B cell (primary cell): ENCODE measurements at regions not wholly inside any gene's neighbourhood (a gene's known extent, or its start where the extent isn't known, plus 50 kb on each side); places are given as distances from the start of the nearest gene placed in this dataset.

ENCODE experiments used
- ATAC-seq: fragments of 200-7000 bp; cut with Tn5 transposase; one replicate; pipeline ENCODE4 v1.10.0; 2021; ENCODE audit warnings: low read depth, mild to moderate bottlenecking, moderate number of reproducible peaks, moderate library complexity
- CTCF ChIA-PET: fragments of 350-600 bp; sonication (Branson Sonifier 250); formaldehyde crosslinking; loops from one replicate; lab custom pipeline; 2021; ENCODE audit warnings: antibody characterized with exemption, inconsistent platforms; lab: Charles Lee
- POLR2A ChIA-PET: fragments of 350-600 bp; sonication (Branson Sonifier 250); formaldehyde crosslinking; loops from one replicate; lab custom pipeline; 2021; ENCODE audit warnings: antibody characterized with exemption; lab: Charles Lee
- DNase-seq: peaks from one replicate; pipeline ENCODE4 v3.0.0; 2013
- H2AFZ ChIP-seq: 2 replicates; pipeline ENCODE4 v1.6.1; 2012; ENCODE audit warnings: mild to moderate bottlenecking, low read depth, low read length; ENCODE audit not compliant: insufficient read depth, poor library complexity, severe bottlenecking
- H3K27ac ChIP-seq, 2 donors: 1 replicate in 1 of 2; 2 replicates in 1 of 2; pipeline ENCODE4 v1.5.1; 2012 to 2013; ENCODE audit warnings: low read length in 2 of 2, mild to moderate bottlenecking in 2 of 2, moderate library complexity in 1 of 2
- H3K27me3 ChIP-seq, 4 experiments: fragments of 200-600 bp in 1 of 4; sonication (generic) in 1 of 4; replicated peaks in 1 of 4; 1 replicate in 2 of 4; 2 replicates in 2 of 4; pipeline versions ENCODE4 v1.6.1 to v1.7.0; 2013 to 2016; ENCODE audit warnings: low read length in 3 of 4, mild to moderate bottlenecking in 2 of 4, mixed read lengths in 1 of 4, moderate library complexity in 1 of 4; ENCODE audit not compliant: insufficient read depth in 4 of 4, control insufficient read depth in 3 of 4; ENCODE audit errors: control extremely low read depth in 1 of 4
- H3K36me3 ChIP-seq, 2 experiments: replicated peaks in 1 of 2; 1 replicate in 1 of 2; 2 replicates in 1 of 2; pipeline versions ENCODE4 v1.6.1 to v1.7.1; 2013; ENCODE audit warnings: low read length in 1 of 2; ENCODE audit not compliant: insufficient read depth in 2 of 2, control insufficient read depth in 1 of 2; ENCODE audit errors: control extremely low read depth in 1 of 2, extremely low read depth in 1 of 2
- H3K4me1 ChIP-seq, 2 donors: fragments of 200-600 bp in 1 of 2; sonication (generic) in 1 of 2; 1 replicate in 1 of 2; 2 replicates in 1 of 2; pipeline versions ENCODE4 v1.5.1 to v1.6.1; 2013 to 2017; ENCODE audit warnings: low read length in 2 of 2; ENCODE audit not compliant: control insufficient read depth in 2 of 2, insufficient read depth in 2 of 2
- H3K4me2 ChIP-seq: replicated peaks from 2 replicates; pipeline ENCODE3; 2012; ENCODE audit warnings: mild to moderate bottlenecking, low read depth, low read length; ENCODE audit not compliant: poor library complexity, severe bottlenecking
- H3K4me3 ChIP-seq, 5 experiments: fragments of 200-600 bp in 1 of 5; sonication (generic) in 1 of 5; 1 replicate in 3 of 5; 2 replicates in 2 of 5; pipeline versions ENCODE4 v1.5.1 to v1.7.0; 2011 to 2016; ENCODE audit warnings: low read length in 4 of 5, mild to moderate bottlenecking in 4 of 5, low read depth in 2 of 5, control low read depth in 1 of 5, moderate library complexity in 1 of 5; ENCODE audit not compliant: insufficient read depth in 1 of 5; ENCODE audit errors: control extremely low read depth in 1 of 5, extremely low read depth in 1 of 5
- H3K79me2 ChIP-seq: fragments of 200-600 bp; sonication (generic); one replicate; pipeline ENCODE4 v1.6.0; 2016; ENCODE audit warnings: low read length; ENCODE audit not compliant: control insufficient read depth, insufficient read depth
- H3K9ac ChIP-seq: fragments of 200-600 bp; sonication (generic); 2 replicates; pipeline ENCODE4 v1.6.1; 2017; ENCODE audit warnings: mild to moderate bottlenecking, low read length, moderate library complexity
- H3K9me3 ChIP-seq, 3 donors: one replicate each; pipeline versions ENCODE4 v1.6.1 to v1.7.1; 2013; ENCODE audit warnings: low read length in 2 of 3; ENCODE audit not compliant: control insufficient read depth in 2 of 3, insufficient read depth in 1 of 3; ENCODE audit errors: control extremely low read depth in 1 of 3
- H4K20me1 ChIP-seq: 2 replicates; pipeline ENCODE4 v1.6.0; 2012; ENCODE audit warnings: mild to moderate bottlenecking, low read length; ENCODE audit not compliant: insufficient read depth, control insufficient read depth, poor library complexity, severe bottlenecking
- H3K27ac Mint-ChIP-seq: one replicate; pipeline ENCODE4 v1.8.0; 2021; ENCODE audit warnings: mixed read lengths
- H3K27me3 Mint-ChIP-seq: one replicate; pipeline ENCODE4 v1.8.0; 2021; ENCODE audit warnings: mixed read lengths
- H3K4me1 Mint-ChIP-seq: one replicate; pipeline ENCODE4 v1.8.0; 2021; ENCODE audit warnings: mixed read lengths
- H3K4me3 Mint-ChIP-seq: one replicate; pipeline ENCODE4 v1.8.0; 2021; ENCODE audit warnings: mixed read lengths
- H3K9me3 Mint-ChIP-seq: one replicate; pipeline ENCODE4 v1.8.0; 2022; ENCODE audit warnings: mixed read lengths; ENCODE audit not compliant: insufficient read depth
- CTCF ChIP-seq: fragments of 200-600 bp; IDR thresholded peaks from one replicate; pipeline ENCODE4 v1.8.0; 2022; ENCODE audit warnings: antibody characterized with exemption, mild to moderate bottlenecking
- EZH2 ChIP-seq: IDR thresholded peaks from 2 replicates; pipeline ENCODE4 v1.6.1; 2012; ENCODE audit warnings: borderline replicate concordance, low read depth, mild to moderate bottlenecking, moderate library complexity, low read length; ENCODE audit not compliant: insufficient read depth, poor library complexity, severe bottlenecking
- WGBS: methylation state at CpG from one replicate; pipeline ENCODE4 v1.1.5; 2013; ENCODE audit warnings: missing lambda C conversion rate; ENCODE audit not compliant: insufficient coverage; 5-methylcytosine and 5-hydroxymethylcytosine counted together
- intact Hi-C: fragments of 100-400 bp; cut with micrococcal nuclease; formaldehyde crosslinking; loops from one replicate; pipeline ENCODE4 v1.10.0; 2022

GRCh38 chr1:29650476-29650875 lies 414.2 kb downstream of the PTPRU start:
- H3K4me3 ChIP-seq = no peak overlapping the region
- DNase-seq (no peak), ATAC-seq (no peak)
- peaks cover 0 to 7% (median 0%) of the 10 kb centered on the region in 3 donors for H3K9me3 ChIP-seq
- H4K20me1 ChIP-seq = no peaks in the 10 kb centered on the region
- no peaks in the 10 kb centered on the region for H3K79me2 ChIP-seq
- ChIA-PET CTCF (no interaction called here), POLR2A (no interaction called here)
- Mint-ChIP-seq H3K27ac (no peak overlapping the region), H3K4me3 (no peak overlapping the region), H3K27me3 (peaks cover 25% of the 10 kb centered on the region), H3K9me3 (no peaks in the 10 kb centered on the region), H3K4me1 (no peaks in the 10 kb centered on the region)
- H3K9ac ChIP-seq = no peak overlapping the region
- no peak for TF ChIP-seq EZH2
- no peak for TF ChIP-seq CTCF
- H3K4me2 ChIP-seq = no peak overlapping the region
- no peaks in the 10 kb centered on the region for H3K36me3 ChIP-seq
- no peaks in the 10 kb centered on the region for H3K4me1 ChIP-seq
- intact Hi-C loops = no loop called here
- H3K27ac ChIP-seq = no peak overlapping the region
- no peak overlapping the region for H2AFZ ChIP-seq
- H3K27me3 ChIP-seq = no peaks in the 10 kb centered on the region
- 75% methylated on average over 2 of the region's 3 CpGs for whole genome bisulfite sequencing

GRCh38 chr1:29650041-29650400 lies 413.7 kb downstream of the PTPRU start:
- Histone ChIP-seq H3K79me2 (no peaks in the 10 kb centered on the region), H3K36me3 (no peaks in the 10 kb centered on the region), H3K27ac (no peak overlapping the region), H3K4me2 (no peak overlapping the region), H3K27me3 (no peaks in the 10 kb centered on the region), H3K9ac (no peak overlapping the region), H3K9me3 (peaks cover 0 to 7% (median 0%) of the 10 kb centered on the region in 3 donors), H3K4me1 (no peaks in the 10 kb centered on the region), H4K20me1 (no peaks in the 10 kb centered on the region), H3K4me3 (no peak overlapping the region), H2AFZ (no peak overlapping the region)
- POLR2A ChIA-PET = no interaction called here
- TF ChIP-seq EZH2 (no peak), CTCF (no peak)
- CTCF ChIA-PET = no interaction called here
- no peak for DNase-seq
- H3K4me3 Mint-ChIP-seq = no peak overlapping the region
- no peak overlapping the region for H3K27ac Mint-ChIP-seq
- intact Hi-C loops = no loop called here
- WGBS = 90% methylated on average over 6 of the region's 8 CpGs
- no peaks in the 10 kb centered on the region for H3K4me1 Mint-ChIP-seq
- peaks cover 21% of the 10 kb centered on the region for H3K27me3 Mint-ChIP-seq
- H3K9me3 Mint-ChIP-seq = no peaks in the 10 kb centered on the region
- no peak for ATAC-seq
